NT2/D1 (cell line): ENCODE measurements at regions not wholly inside any gene's neighbourhood (a gene's known extent, or its start where the extent isn't known, plus 50 kb on each side); places are given as distances from the start of the nearest gene placed in this dataset.
"Not testable (repeated sequence)": the region's sequence is repeated elsewhere in the genome, so short reads cannot be mapped to it uniquely, and the experiment has no call there.

Experiments
- DNase-seq: peaks from one replicate; pipeline ENCODE4 v3.0.0-alpha.2; 2011; ENCODE audit warnings: low read depth, low spot score
- H3K27me3 ChIP-seq: 2 replicates; pipeline ENCODE4 v1.6.0; 2011; ENCODE audit warnings: mild to moderate bottlenecking; ENCODE audit not compliant: insufficient read length, insufficient read depth
- H3K36me3 ChIP-seq: 2 replicates; pipeline ENCODE4 v1.6.1; 2011; ENCODE audit warnings: mild to moderate bottlenecking, low read length, mixed read lengths; ENCODE audit not compliant: insufficient read depth, insufficient read length
- H3K4me1 ChIP-seq: 2 replicates; pipeline ENCODE4 v1.5.1; 2011; ENCODE audit not compliant: insufficient read depth, insufficient read length
- H3K4me3 ChIP-seq: 2 replicates; pipeline ENCODE4 v1.5.1; 2011; ENCODE audit warnings: low read depth; ENCODE audit not compliant: insufficient read length
- H3K9ac ChIP-seq: 2 replicates; pipeline ENCODE4 v1.6.0; 2011; ENCODE audit warnings: low read depth; ENCODE audit not compliant: insufficient read length
- H3K9me3 ChIP-seq: 2 replicates; pipeline ENCODE4 v1.5.1; 2011; ENCODE audit warnings: mild to moderate bottlenecking, low read length; ENCODE audit not compliant: insufficient read depth
- SUZ12 ChIP-seq: IDR thresholded peaks from 2 replicates; pipeline ENCODE4 v1.6.1; 2011; ENCODE audit not compliant: insufficient read length, insufficient read depth; ENCODE audit errors: extremely low read depth
- YY1 ChIP-seq: IDR thresholded peaks from 2 replicates; pipeline ENCODE4 v1.6.1; 2011; ENCODE audit not compliant: insufficient read length, insufficient read depth
- ZNF274 ChIP-seq: IDR thresholded peaks from 2 replicates; pipeline ENCODE4 v1.6.1; 2011; ENCODE audit warnings: mild to moderate bottlenecking, low read depth, low read length

DNA sequence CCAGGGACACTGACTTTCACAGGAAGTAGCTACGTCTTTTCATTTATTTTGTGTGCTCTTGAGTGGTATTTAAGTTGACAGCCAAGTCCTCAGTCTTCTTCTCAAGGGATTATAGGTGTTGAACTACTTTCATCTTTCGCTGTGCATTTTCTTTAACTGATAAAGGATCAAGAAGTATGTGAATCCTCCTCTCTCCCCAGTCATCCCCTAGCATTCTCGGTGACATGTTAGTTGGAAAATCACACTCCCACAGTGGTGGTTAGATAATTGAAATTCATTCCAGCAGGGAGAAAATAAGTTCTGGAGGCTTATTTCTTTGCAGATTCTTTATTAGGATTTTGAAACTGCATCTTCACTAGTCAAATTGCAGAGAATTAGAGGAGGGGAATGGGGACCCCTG, 569.4 kb downstream of the MEI4 start:
- Histone ChIP-seq H3K4me3 (no peak overlapping the region), H3K9ac (no peak overlapping the region), H3K27me3 (no peaks in the 10 kb centered on the region), H3K9me3 (no peaks in the 10 kb centered on the region), H3K4me1 (no peaks in the 10 kb centered on the region), H3K36me3 (no peaks in the 10 kb centered on the region)
- TF ChIP-seq SUZ12 (no peak), ZNF274 (no peak), YY1 (no peak)
- no peak for DNase-seq

DNA sequence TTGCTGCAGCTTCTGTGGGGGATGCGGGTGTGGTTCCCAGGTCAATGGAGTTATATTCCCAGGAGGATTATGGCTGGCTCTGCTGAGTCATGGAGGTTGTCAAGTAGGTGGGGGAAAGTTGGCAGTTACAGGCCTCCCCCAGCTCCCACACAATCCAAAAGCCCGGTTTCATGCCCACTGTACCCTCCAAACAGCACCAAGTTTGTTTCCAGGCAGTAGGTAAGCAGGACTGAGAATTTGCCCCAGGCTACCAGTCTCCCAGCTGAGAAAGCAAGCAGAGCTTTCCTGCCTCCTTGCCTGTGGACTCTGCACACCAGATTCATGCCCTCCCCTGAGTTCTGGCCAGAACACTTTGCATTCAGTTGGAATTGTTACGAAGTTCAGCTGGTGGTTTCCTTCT, 578.2 kb downstream of the MEI4 start:
- H3K36me3 ChIP-seq: no peaks in the 10 kb centered on the region
- H3K27me3 ChIP-seq: no peaks in the 10 kb centered on the region
- H3K4me3 ChIP-seq: no peak overlapping the region
- no peak for TF ChIP-seq YY1
- TF ChIP-seq ZNF274: no peak
- no peak for TF ChIP-seq SUZ12
- H3K9me3 ChIP-seq: no peaks in the 10 kb centered on the region
- H3K9ac ChIP-seq: no peak overlapping the region
- no peaks in the 10 kb centered on the region for H3K4me1 ChIP-seq
- DNase-seq: no peak

DNA sequence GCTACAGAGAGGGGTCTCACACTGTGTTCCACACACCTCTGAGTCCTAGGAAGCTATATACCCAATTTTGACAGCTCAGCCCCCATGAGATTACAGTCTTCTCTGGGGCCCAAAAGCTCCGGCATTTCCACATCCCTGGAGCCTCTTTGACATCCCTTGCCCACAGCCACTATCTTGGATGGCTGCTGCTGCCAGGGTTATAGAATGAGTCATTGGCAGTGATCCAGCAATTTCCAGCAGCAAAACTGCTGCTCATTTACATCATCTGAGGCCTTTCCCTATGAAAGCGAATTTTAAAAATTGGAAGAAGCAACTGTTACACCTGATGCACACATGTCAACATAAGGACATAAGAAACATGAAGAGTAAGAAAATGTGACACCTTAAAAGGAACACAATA, 590.7 kb downstream of the MEI4 start:
- no peak for TF ChIP-seq SUZ12
- TF ChIP-seq ZNF274: no peak
- no peak for TF ChIP-seq YY1
- H3K9me3 ChIP-seq: no peaks in the 10 kb centered on the region
- no peaks in the 10 kb centered on the region for H3K4me1 ChIP-seq
- no peak for DNase-seq
- no peaks in the 10 kb centered on the region for H3K36me3 ChIP-seq
- no peak overlapping the region for H3K4me3 ChIP-seq
- H3K9ac ChIP-seq: no peak overlapping the region
- H3K27me3 ChIP-seq: no peaks in the 10 kb centered on the region

DNA sequence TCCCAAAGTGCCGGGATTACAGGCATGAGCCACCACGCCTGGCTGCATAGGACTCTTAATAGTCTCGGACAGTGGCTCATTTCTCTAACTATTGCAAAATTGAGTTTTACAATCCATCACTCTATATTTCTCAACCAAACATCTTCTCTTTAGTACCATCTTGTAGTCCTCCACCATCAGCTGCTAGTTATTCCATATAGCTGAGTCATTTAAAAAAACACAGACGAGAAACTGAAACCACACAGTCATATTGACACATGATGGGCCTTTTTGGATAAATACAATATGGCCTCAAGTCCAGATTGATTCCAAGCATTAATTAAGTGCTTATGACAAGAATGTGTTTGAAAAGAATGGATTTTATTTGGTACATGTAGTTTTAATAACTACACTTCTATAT, 599.1 kb downstream of the MEI4 start:
- no peak for TF ChIP-seq SUZ12
- TF ChIP-seq ZNF274: no peak
- no peak for TF ChIP-seq YY1
- Histone ChIP-seq H3K9me3 (no peaks in the 10 kb centered on the region), H3K27me3 (no peaks in the 10 kb centered on the region), H3K9ac (no peak overlapping the region), H3K36me3 (no peaks in the 10 kb centered on the region), H3K4me3 (no peak overlapping the region), H3K4me1 (no peaks in the 10 kb centered on the region)
- no peak for DNase-seq

DNA sequence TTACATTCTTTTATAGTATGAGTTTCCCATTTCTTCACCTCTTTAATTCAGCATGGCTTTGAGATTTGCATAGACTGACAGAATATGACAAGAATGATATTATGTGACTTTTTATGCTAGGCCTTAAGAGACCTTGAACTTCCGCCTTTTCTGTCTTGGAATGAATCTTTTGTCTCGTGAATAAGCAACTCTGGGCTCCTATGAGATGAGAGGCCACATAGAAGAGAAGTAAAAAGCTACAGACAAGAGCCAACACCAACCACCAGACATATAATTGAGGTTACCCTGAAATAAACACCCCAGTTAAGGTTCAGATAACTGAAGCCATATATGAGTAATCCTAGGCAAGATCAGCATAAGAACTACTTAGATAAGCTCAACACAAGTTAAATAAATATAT, 600.8 kb downstream of the MEI4 start:
- Histone ChIP-seq H3K4me1 (no peaks in the 10 kb centered on the region), H3K36me3 (no peaks in the 10 kb centered on the region), H3K9ac (no peak overlapping the region), H3K4me3 (no peak overlapping the region), H3K27me3 (no peaks in the 10 kb centered on the region), H3K9me3 (no peaks in the 10 kb centered on the region)
- DNase-seq: no peak
- TF ChIP-seq YY1: no peak
- TF ChIP-seq ZNF274: no peak
- no peak for TF ChIP-seq SUZ12

DNA sequence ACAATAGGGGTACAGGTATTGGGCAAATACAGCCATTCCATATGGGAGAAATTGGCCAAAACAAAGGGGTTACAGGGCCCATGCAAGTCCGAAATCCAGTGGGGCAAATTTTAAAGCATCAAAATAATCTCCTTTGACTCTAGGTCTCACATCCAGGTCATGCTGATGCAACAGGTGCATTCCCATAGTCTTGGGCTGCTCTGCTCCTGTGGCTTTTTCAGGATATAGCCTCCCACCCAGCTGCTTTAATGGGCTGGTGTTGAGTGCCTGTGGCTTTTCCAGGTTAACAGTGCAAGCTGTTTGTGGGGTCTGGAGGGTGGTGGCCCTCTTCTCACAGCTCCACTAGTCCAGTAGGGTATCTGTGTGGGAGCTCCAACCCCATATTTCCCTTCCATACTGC, 607.1 kb downstream of the MEI4 start:
- H3K27me3 ChIP-seq: no peaks in the 10 kb centered on the region
- no peaks in the 10 kb centered on the region for H3K36me3 ChIP-seq
- DNase-seq: no peak
- TF ChIP-seq YY1 (no peak), SUZ12 (no peak), ZNF274 (no peak)
- no peak overlapping the region for H3K4me3 ChIP-seq
- no peaks in the 10 kb centered on the region for H3K9me3 ChIP-seq
- no peaks in the 10 kb centered on the region for H3K4me1 ChIP-seq
- no peak overlapping the region for H3K9ac ChIP-seq

DNA sequence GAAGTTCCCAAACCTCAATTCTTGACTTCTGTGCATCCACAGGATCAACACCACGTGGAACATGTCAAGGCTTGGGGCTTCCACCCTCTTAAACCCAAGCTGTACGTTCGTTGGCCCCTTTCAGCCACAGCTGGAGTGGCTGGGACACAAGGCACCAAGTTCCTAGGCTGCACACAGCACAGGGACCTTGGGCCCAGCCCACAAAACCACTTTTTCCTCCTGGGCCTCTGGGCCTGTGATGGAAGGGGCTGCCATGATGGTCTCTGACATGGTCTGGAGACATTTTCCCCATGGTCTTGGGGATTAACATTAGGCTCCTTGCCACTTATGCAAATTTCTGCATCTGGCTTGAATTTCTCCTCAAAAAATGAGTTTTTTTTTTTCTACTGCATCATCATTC, 606.9 kb upstream of the IRAK1BP1 start:
- H3K9me3 ChIP-seq, H3K9ac ChIP-seq, H3K4me3 ChIP-seq, H3K27me3 ChIP-seq, H3K36me3 ChIP-seq, DNase-seq, H3K4me1 ChIP-seq: not testable (repeated sequence)

DNA sequence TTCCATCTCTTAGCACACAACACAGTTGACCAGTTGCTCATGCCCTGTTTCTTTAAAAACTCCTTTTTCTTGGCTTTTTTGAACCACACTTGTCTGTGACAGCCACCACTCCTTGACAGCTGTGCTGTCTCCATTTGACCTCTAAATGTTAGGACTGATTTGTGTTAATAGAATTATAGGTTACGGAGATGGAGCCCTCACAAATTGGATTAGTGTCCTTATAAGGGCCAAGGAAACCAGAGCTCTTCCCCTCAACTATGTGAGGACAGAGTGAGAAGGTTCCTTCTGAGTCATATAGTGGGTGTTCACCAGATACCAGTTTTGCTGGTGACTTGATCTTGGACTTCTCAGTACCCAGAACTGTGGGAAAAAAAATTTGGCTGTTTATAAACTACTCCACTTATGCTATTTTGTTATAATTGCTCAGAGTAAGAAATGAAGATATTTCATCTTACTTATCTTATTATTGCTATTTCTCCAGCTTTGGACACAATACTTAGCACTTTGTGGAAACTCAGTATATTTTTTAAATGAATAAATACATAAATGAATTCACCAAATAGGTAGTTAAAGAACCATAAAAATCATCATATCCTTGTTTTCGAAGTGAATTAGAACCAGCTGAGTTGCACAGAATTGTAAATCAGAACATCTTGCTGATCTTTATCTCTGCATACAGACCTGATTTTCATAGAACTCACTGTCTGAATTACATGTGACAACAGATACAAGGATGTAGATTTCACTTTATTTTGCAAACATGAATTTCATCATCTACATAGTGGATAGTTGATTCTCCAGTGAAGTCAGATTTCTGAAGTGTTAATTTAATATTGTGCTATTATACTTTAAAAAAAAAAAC, 598.5 kb upstream of the IRAK1BP1 start:
- H3K9me3 ChIP-seq: no peaks in the 10 kb centered on the region
- no peaks in the 10 kb centered on the region for H3K4me1 ChIP-seq
- no peaks in the 10 kb centered on the region for H3K27me3 ChIP-seq
- H3K36me3 ChIP-seq: no peaks in the 10 kb centered on the region
- no peak overlapping the region for H3K9ac ChIP-seq
- TF ChIP-seq SUZ12 (no peak), YY1 (no peak), ZNF274 (no peak)
- no peak for DNase-seq
- no peak overlapping the region for H3K4me3 ChIP-seq
